GM18520 (cell line): ENCODE measurements at regions not wholly inside any gene's neighbourhood (a gene's known extent, or its start where the extent isn't known, plus 50 kb on each side); places are given as distances from the start of the nearest gene placed in this dataset.
"Not testable (repeated sequence)": the region's sequence is repeated elsewhere in the genome, so short reads cannot be mapped to it uniquely, and the experiment has no call there.

Experiments used
- ATAC-seq: cut with Tn5 transposase; IDR thresholded peaks from one replicate; pipeline ENCODE4 v1.9.1; 2021; ENCODE audit not compliant: unreplicated experiment

DNA sequence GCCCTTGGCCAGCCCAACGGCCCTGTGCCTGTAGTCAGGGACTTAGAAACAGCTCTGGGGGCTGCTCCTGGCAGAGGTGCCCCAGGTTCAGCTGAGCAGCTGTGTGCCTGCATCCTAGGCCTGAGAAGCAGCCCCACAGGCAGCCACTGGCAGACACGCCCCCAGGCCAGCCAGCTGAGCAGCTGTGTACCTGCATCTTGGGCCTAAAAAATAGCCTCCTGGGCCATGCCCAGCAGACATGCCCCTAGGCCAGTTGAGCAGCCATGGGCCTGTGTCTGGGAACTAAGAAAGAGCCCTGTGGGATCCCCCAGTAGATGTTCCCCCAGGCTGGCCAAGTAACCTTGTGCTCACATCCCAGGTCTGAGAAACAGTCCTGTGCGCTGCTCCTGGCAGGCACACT lies 64.0 kb downstream of the TBR1 start:
- no peak for ATAC-seq

GRCh38 chr2:161481619-161482018 lies 65.5 kb downstream of the TBR1 start:
- no peak for ATAC-seq

DNA sequence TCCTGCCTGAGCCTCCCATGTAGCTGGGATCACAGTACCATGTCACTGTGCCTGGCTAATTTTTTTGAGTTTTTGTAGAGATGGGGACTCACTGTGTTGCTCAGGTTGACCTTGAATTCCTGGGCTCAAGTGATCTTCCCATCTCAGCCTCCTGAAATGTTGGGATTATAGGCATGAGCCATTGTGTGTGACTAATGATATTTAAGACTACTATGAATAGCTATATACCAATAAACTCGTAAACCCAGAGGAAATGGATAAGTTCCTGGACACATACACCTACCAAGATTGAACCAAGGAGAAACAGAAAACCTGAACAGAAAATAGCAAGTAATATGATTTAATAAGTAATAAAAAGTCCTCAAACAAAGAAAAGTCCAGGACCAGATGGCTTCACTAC lies 68.0 kb downstream of the TBR1 start:
- ATAC-seq: no peak

GRCh38 chr2:161486111-161486510 lies 70.0 kb downstream of the TBR1 start:
- ATAC-seq: no peak

DNA sequence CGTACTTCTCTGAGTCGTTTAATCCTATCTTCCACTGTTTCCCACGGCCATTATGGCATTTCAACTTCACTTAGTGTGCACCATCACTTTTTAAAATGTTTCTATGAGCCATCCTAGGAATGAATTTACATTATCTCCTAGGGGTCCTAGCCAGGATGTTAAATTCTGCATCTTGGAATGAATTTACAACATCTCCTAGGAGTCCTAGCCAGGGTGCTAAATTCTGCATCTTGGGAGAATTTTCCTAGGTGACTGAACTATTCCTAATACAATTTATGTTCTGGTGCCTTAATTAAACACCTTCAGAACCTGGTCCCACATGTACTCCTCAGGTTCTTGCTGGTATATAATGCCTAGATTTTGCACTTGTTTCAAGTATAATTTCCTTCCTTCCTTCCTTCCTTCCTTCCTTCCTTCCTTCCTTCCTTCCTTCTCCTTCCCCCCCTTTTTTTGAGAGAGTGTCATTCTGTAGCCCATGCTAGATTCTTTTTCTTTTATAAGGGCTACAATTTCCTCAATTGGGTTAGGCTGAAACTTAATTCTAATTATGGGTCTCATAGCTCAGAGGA lies 72.1 kb downstream of the TBR1 start:
- no peak for ATAC-seq

- ATAC-seq: no peak
These were observed 72.8 kb downstream of the TBR1 start for GRCh38 chr2:161488879-161489278.

DNA sequence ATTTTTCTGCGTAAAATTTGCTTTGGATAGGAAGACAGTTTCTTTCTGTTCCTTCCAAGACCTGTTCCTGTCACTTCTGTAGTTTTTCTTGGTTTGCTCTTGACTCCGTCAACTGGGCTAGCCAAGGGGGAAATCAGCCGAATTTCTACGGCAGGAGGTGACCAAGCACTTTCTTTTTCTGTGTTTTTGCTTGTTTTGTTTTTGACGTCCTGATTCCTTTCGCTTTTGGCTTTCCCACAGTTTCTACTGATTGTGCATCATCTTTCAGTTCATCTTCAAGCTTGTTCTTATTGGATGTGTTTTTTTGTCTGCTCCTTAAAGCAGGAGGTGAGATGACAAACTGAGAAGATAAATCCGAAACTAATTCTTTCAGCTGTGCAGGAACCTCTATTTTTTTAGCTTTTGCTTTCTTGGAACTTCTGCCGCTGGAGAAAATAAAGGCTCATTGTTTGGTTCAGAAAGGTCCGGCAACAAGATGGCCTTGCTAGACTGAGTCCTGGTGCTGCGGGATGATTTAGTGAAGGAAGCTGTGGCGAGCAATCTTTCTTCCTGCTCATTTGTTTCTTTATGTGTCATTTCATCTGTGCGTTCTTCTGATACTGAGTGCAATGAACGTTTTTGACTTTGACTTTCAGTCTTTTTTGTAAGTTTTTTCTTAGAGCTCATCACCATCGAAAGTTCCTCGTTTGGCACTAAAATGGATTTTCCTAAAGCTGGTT lies 85.0 kb downstream of the TBR1 start:
- ATAC-seq: peak; percentile 53

DNA sequence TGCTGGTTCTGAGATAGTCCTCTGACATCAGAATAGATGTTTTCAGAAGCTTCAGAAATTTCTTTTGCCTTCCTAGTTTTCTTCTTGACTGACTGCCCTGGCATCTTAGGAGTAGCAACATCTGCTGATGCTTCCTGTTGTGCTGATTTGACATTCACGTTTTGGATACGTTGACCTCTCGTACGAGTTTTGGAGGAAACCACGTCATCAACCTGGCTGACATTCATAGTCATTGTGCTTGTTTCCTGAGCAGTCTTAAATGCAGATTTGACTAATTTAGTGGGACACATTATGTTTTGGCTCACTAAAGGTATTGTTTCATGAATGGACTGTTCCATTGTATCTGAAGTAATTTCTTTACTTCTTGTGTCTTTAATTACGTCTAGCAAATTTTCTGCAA lies 86.2 kb downstream of the TBR1 start:
- ATAC-seq: not testable (repeated sequence)

GRCh38 chr2:161504628-161505289 lies 88.7 kb downstream of the TBR1 start:
- ATAC-seq: not testable (repeated sequence)

DNA sequence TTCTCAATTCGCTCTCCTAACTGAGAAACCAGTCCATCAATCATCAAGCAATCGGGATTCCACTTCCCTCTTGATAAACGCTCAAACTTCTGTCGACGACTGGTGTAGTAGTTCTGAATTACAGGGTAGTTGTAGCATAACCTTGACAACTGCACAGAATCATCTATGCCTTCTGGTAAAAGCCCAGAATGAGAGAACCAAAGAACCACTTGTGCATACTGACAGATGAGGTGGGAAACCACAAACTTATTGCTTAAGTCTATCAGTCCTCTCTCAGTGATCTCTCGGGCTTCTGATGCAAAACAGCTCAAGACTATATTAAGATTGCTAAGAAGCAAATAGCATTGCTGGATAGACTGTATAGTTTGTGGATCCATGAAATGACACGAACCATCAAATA lies 89.4 kb downstream of the TBR1 start:
- not testable (repeated sequence) for ATAC-seq

- not testable (repeated sequence) for ATAC-seq
These were observed 97.4 kb downstream of the TBR1 start for GRCh38 chr2:161513295-161514032.

- no peak for ATAC-seq
These were observed 101.4 kb upstream of the SLC4A10 start for GRCh38 chr2:161522796-161523195.

DNA sequence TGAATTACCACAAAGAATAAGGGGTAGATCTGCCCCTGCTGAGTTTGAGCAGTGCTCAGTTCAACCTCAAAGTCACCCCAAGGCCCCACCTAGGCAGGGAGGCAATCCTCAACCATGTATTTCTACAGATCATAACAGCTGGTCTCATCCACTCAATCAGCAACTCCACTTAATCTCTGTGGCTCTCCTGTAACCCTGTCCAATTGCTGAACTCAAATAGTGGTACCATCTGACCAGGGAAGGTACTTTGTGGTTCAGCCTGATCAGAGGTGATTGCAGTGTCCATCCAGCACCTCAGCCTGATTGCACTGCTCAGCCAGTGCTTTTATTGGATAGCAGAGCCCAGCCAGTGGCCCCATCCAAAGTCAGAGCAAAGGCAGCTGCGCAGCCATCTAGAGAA lies 91.0 kb upstream of the SLC4A10 start:
- ATAC-seq: no peak

DNA sequence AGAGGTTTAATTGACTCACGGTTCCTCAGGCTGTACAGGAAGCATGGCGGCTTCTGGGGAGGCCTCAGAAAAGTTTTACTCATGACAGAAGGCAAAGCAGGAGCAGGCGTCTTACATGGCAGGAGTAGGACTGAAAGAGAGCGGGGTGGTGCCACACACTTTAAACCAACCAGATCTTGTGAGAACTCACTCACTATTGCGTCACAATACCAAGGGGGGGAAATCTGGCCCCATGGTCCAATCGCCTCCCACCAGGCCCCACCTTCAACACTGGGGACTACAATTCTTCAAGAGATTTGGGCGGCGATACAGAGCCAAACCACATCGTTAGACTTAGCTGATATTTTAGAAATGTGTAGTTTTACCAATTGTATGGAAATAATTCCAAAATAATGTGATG lies 77.6 kb upstream of the SLC4A10 start:
- no peak for ATAC-seq

- ATAC-seq: no peak
These were observed 77.1 kb upstream of the SLC4A10 start for GRCh38 chr2:161547130-161547529.

DNA sequence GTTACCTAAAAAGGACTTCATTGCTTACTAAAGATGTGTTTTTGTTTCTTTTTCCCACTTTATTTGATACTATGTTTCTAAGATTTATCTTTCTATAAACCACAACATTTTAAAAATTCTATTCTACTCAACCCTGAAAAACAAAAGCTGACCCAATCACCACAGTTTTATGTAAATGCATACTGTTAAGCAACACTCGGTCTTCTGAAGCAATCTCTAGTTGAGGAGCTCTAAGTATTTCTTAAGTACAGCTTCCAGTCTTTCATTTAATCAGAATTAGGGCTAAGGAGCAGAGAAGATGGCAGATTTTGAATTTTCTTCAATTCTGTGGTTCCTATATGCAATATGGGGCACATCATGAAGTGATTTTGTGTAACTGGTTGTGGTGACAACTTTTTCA lies 72.2 kb upstream of the SLC4A10 start:
- ATAC-seq: no peak

GRCh38 chr2:161555826-161556225 lies 68.4 kb upstream of the SLC4A10 start:
- no peak for ATAC-seq

- no peak for ATAC-seq
These were observed 67.8 kb upstream of the SLC4A10 start for GRCh38 chr2:161556440-161556839.

GRCh38 chr2:161557538-161557937 lies 66.7 kb upstream of the SLC4A10 start:
- no peak for ATAC-seq

GRCh38 chr2:161564906-161565305 lies 59.3 kb upstream of the SLC4A10 start:
- no peak for ATAC-seq

- no peak for ATAC-seq
These were observed 54.8 kb upstream of the SLC4A10 start for GRCh38 chr2:161569401-161569800.
